ENCODE measurements at regions not wholly inside any gene's neighbourhood (a gene's known extent, or its start where the extent isn't known, plus 50 kb on each side); places are given as distances from the start of the nearest gene placed in this dataset.

- TF ChIP-seq CTCF (IDR thresholded peaks at IDR 0.05; ENCODE audit: unreplicated experiment in 3 of 3): no peak
- H3K9me3 Mint-ChIP-seq: peaks cover 10% of the 10 kb centered on the region
Measured at GRCh38 chr4:111573386-111573785, 571.9 kb upstream of the FAM241A start.

GRCh38 chr4:111579767-111580166 lies 565.5 kb upstream of the FAM241A start:
- H3K9me3 Mint-ChIP-seq: peaks cover 15% of the 10 kb centered on the region
- no peak overlapping the region for H3K27ac Mint-ChIP-seq
- no peaks in the 10 kb centered on the region for H3K4me1 Mint-ChIP-seq
- H3K27me3 Mint-ChIP-seq (ENCODE audit: low read depth): peaks cover 4% of the 10 kb centered on the region
- H3K4me3 Mint-ChIP-seq: no peak overlapping the region
- peaks cover 8% of the 10 kb centered on the region for H3K36me3 Mint-ChIP-seq (ENCODE audit: low read depth)
- no peak for TF ChIP-seq CTCF (IDR thresholded peaks at IDR 0.05; ENCODE audit: unreplicated experiment in 3 of 3)

More at GRCh38 chr4:111573386-111573785, 571.9 kb upstream of the FAM241A start:
- Mint-ChIP-seq H3K27ac (peak overlapping the region in 1 of 3 experiments; percentile 21), H3K36me3 (ENCODE audit: low read depth) (no peaks in the 10 kb centered on the region), H3K4me1 (peaks cover 6% of the 10 kb centered on the region), H3K4me3 (no peak overlapping the region), H3K27me3 (ENCODE audit: low read depth) (no peaks in the 10 kb centered on the region)

DNA sequence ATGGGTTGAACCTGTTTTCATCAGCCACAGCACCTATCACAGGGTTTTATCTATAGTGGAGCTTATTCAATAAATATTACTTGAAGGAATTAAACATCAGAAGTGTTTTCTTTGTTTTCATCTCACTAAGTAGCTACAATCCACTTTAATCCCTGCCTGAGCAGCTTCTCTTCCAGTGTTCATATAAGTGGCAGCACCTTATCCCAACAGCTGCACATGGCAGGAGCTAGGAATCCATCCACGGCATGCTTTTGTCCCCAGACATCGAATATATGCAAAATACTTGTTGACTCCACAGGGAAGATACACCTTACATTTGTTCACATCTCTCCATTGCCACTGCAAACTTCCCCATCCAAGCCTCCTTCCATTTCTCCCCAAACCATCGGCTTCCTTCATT lies 549.8 kb upstream of the FAM241A start:
- H3K4me1 Mint-ChIP-seq: peaks cover 8% of the 10 kb centered on the region
- no peaks in the 10 kb centered on the region for H3K36me3 Mint-ChIP-seq (ENCODE audit: low read depth)
- no peak for TF ChIP-seq CTCF (IDR thresholded peaks at IDR 0.05; ENCODE audit: unreplicated experiment in 3 of 3)
- no peak overlapping the region for H3K4me3 Mint-ChIP-seq
- no peak overlapping the region for H3K27ac Mint-ChIP-seq
- no peaks in the 10 kb centered on the region for H3K27me3 Mint-ChIP-seq (ENCODE audit: low read depth)
- H3K9me3 Mint-ChIP-seq: no peaks in the 10 kb centered on the region

GRCh38 chr4:111596491-111596890 lies 548.8 kb upstream of the FAM241A start:
- Mint-ChIP-seq H3K27me3 (ENCODE audit: low read depth) (no peaks in the 10 kb centered on the region), H3K27ac (no peak overlapping the region), H3K9me3 (no peaks in the 10 kb centered on the region), H3K4me3 (no peak overlapping the region), H3K36me3 (ENCODE audit: low read depth) (no peaks in the 10 kb centered on the region), H3K4me1 (peaks cover 3% of the 10 kb centered on the region)
- no peak for TF ChIP-seq CTCF (IDR thresholded peaks at IDR 0.05; ENCODE audit: unreplicated experiment in 3 of 3)

DNA sequence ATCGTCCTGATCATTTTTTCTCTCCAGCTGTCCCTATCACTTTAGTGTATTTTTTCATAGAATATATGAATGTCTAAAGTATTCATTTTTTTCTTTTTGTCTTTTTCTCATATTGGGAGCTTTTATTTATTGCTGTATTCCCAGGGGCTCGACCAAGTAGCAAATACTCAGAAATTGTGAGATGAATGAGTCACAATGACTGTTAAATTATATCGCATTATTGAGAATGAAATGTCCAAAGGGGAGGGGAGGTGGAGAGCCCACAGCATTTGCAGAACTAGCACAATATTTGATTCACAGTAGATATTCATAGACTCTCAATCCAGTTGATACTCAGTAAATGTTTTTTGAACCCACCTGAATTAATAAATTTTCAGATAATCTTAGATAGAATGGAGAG lies 543.6 kb upstream of the FAM241A start:
- no peaks in the 10 kb centered on the region for H3K27me3 Mint-ChIP-seq (ENCODE audit: low read depth)
- H3K27ac Mint-ChIP-seq: no peak overlapping the region
- H3K9me3 Mint-ChIP-seq: no peaks in the 10 kb centered on the region
- no peaks in the 10 kb centered on the region for H3K4me1 Mint-ChIP-seq
- H3K4me3 Mint-ChIP-seq: no peak overlapping the region
- no peaks in the 10 kb centered on the region for H3K36me3 Mint-ChIP-seq (ENCODE audit: low read depth)
- no peak for TF ChIP-seq CTCF (IDR thresholded peaks at IDR 0.05; ENCODE audit: unreplicated experiment in 3 of 3)

GRCh38 chr4:111602848-111603247 lies 542.4 kb upstream of the FAM241A start:
- TF ChIP-seq CTCF (IDR thresholded peaks at IDR 0.05; ENCODE audit: unreplicated experiment in 3 of 3): no peak
- H3K4me1 Mint-ChIP-seq: no peaks in the 10 kb centered on the region
- H3K36me3 Mint-ChIP-seq (ENCODE audit: low read depth): no peaks in the 10 kb centered on the region
- no peaks in the 10 kb centered on the region for H3K9me3 Mint-ChIP-seq
- H3K27me3 Mint-ChIP-seq (ENCODE audit: low read depth): peaks cover 4% of the 10 kb centered on the region
- H3K4me3 Mint-ChIP-seq: no peak overlapping the region
- no peak overlapping the region for H3K27ac Mint-ChIP-seq
